SU-DHL-6 (cell line): ENCODE measurements at regions not wholly inside any gene's neighbourhood (a gene's known extent, or its start where the extent isn't known, plus 50 kb on each side); places are given as distances from the start of the nearest gene placed in this dataset.

Source experiments
- H2AFZ ChIP-seq: fragments of 200-600 bp; sonication (generic); 2 replicates; pipeline ENCODE4 v1.6.1; 2014; ENCODE audit warnings: low read depth, mild to moderate bottlenecking, moderate library complexity, mixed read lengths, antibody characterized with exemption, low read length; ENCODE audit not compliant: severe bottlenecking
- H3F3A ChIP-seq: fragments of 200-600 bp; shearing (Covaris generic); 2 replicates; pipeline ENCODE4 v1.6.0; 2016; ENCODE audit warnings: antibody characterized with exemption, mild to moderate bottlenecking; ENCODE audit not compliant: insufficient read depth
- H3K27ac ChIP-seq: fragments of 200-600 bp; sonication (generic); 2 replicates; pipeline ENCODE4 v1.5.1; 2016; ENCODE audit warnings: low read depth, mild to moderate bottlenecking, low read length, moderate library complexity, mixed read lengths
- H3K27me3 ChIP-seq: fragments of 200-600 bp; sonication (generic), shearing (Covaris generic); 2 replicates; pipeline ENCODE4 v1.6.0; 2014; ENCODE audit warnings: mild to moderate bottlenecking, low read length
- H3K36me3 ChIP-seq: fragments of 200-600 bp; sonication (generic); 2 replicates; pipeline ENCODE4 v1.6.1; 2014; ENCODE audit warnings: mild to moderate bottlenecking, low read length, mixed read lengths
- H3K4me2 ChIP-seq: fragments of 300-600, 200-600 bp; shearing (Covaris generic), sonication (generic); 2 replicates; pipeline ENCODE4 v1.6.0; 2014; ENCODE audit warnings: low read length, low read depth, mild to moderate bottlenecking; ENCODE audit not compliant: poor library complexity, severe bottlenecking
- H3K4me3 ChIP-seq: fragments of 200-600 bp; sonication (generic); 2 replicates; pipeline ENCODE4 v1.5.1; 2014; ENCODE audit warnings: antibody characterized with exemption, low read length, mild to moderate bottlenecking, mixed read lengths; ENCODE audit not compliant: insufficient read depth, poor library complexity, severe bottlenecking
- H3K79me2 ChIP-seq: fragments of 200-600 bp; sonication (generic); 2 replicates; pipeline ENCODE4 v1.6.1; 2014; ENCODE audit warnings: mild to moderate bottlenecking, low read length, moderate library complexity; ENCODE audit not compliant: insufficient read depth
- H3K9ac ChIP-seq: fragments of 200-600 bp; sonication (generic); 2 replicates; pipeline ENCODE4 v1.7.0; 2014; ENCODE audit warnings: mild to moderate bottlenecking, low read length
- H3K9me2 ChIP-seq: fragments of 200-600 bp; sonication (generic); replicated peaks from 2 replicates; pipeline ENCODE4 v1.6.1; 2014; ENCODE audit warnings: low read length; ENCODE audit not compliant: insufficient read depth
- H3K9me3 ChIP-seq: fragments of 200-600 bp; sonication (generic); 2 replicates; pipeline ENCODE4 v1.6.1; 2014; ENCODE audit warnings: low read length, mixed read lengths; ENCODE audit not compliant: insufficient read depth
- H4K20me1 ChIP-seq: fragments of 200-600 bp; sonication (generic); 2 replicates; pipeline ENCODE4 v1.6.1; 2014; ENCODE audit warnings: low read depth, mild to moderate bottlenecking, antibody characterized with exemption, low read length, moderate library complexity, mixed read lengths
- CTCF ChIP-seq: fragments of 200-600 bp; sonication (generic); IDR thresholded peaks from one replicate; pipeline ENCODE4 v1.5.1; 2017; ENCODE audit warnings: antibody characterized with exemption, mild to moderate bottlenecking, low read length, moderate library complexity; ENCODE audit not compliant: insufficient read depth, poor library complexity, severe bottlenecking
- EZH2phosphoT487 ChIP-seq: fragments of 200-600 bp; sonication (generic), shearing (Covaris generic); conservative IDR thresholded peaks from 2 replicates; pipeline ENCODE4 v1.6.1; 2018; ENCODE audit warnings: mild to moderate bottlenecking, antibody characterized with exemption, low read length, moderate library complexity, mixed read lengths

DNA sequence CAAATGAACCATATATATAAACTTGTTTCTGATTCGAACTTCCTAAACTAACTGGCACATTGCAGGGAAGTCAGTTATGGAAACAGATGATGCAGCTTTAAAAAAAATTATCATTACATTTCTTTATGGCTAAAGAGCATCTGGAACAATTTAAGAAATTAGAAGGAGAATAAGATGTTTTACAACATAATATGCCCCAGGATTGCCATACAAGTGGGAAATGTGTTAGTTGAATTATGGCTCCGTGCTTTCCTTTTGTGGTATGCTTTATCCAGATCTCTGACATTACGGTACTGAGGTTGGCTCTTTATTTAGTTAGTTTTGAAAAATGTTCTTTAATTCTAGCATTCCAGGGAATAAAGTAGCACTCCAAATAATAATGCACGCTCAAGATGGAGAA is 343.0 kb upstream of the ZFP64 start:
- no peak overlapping the region for H2AFZ ChIP-seq
- no peaks in the 10 kb centered on the region for H3K79me2 ChIP-seq
- H3K9me3 ChIP-seq, result no peaks in the 10 kb centered on the region
- TF ChIP-seq CTCF, result no peak
- no peak for TF ChIP-seq EZH2phosphoT487
- no peak overlapping the region for H3K27ac ChIP-seq
- no peaks in the 10 kb centered on the region; the same call in 1 of the 2 replicates for H3K9me2 ChIP-seq
- H3K4me2 ChIP-seq, result no peak overlapping the region
- no peaks in the 10 kb centered on the region for H3K36me3 ChIP-seq
- H4K20me1 ChIP-seq, result no peaks in the 10 kb centered on the region
- no peak overlapping the region for H3K9ac ChIP-seq
- no peaks in the 10 kb centered on the region for H3F3A ChIP-seq
- H3K27me3 ChIP-seq, result no peaks in the 10 kb centered on the region
- no peak overlapping the region for H3K4me3 ChIP-seq

- no peaks in the 10 kb centered on the region for H4K20me1 ChIP-seq
- TF ChIP-seq CTCF (no peak), EZH2phosphoT487 (no peak)
- no peaks in the 10 kb centered on the region; the same call in 1 of the 2 replicates for H3K9me2 ChIP-seq
- no peaks in the 10 kb centered on the region for H3F3A ChIP-seq
- H3K4me3 ChIP-seq, result no peak overlapping the region
- no peaks in the 10 kb centered on the region for H3K79me2 ChIP-seq
- H3K9ac ChIP-seq, result no peak overlapping the region
- no peaks in the 10 kb centered on the region for H3K36me3 ChIP-seq
- no peak overlapping the region for H2AFZ ChIP-seq
- H3K27ac ChIP-seq, result no peak overlapping the region
- H3K9me3 ChIP-seq, result no peaks in the 10 kb centered on the region
- no peak overlapping the region for H3K4me2 ChIP-seq
- no peaks in the 10 kb centered on the region for H3K27me3 ChIP-seq
Observed at GRCh38 chr20:52533401-52533800, 341.8 kb upstream of the ZFP64 start.

GRCh38 chr20:52532674-52533073 is 341.1 kb upstream of the ZFP64 start:
- Histone ChIP-seq H3K27me3 (no peaks in the 10 kb centered on the region), H3K79me2 (no peaks in the 10 kb centered on the region), H3K4me3 (no peak overlapping the region), H3K27ac (no peak overlapping the region), H3K9me2 (no peaks in the 10 kb centered on the region; the same call in 1 of the 2 replicates), H3K4me2 (no peak overlapping the region), H3F3A (no peaks in the 10 kb centered on the region), H3K9ac (no peak overlapping the region), H2AFZ (no peak overlapping the region), H3K36me3 (no peaks in the 10 kb centered on the region), H3K9me3 (no peaks in the 10 kb centered on the region), H4K20me1 (no peaks in the 10 kb centered on the region)
- TF ChIP-seq CTCF (no peak), EZH2phosphoT487 (no peak)
